ENCODE measurements at regions not wholly inside any gene's neighbourhood (a gene's known extent, or its start where the extent isn't known, plus 50 kb on each side); places are given as distances from the start of the nearest gene placed in this dataset.

DNA sequence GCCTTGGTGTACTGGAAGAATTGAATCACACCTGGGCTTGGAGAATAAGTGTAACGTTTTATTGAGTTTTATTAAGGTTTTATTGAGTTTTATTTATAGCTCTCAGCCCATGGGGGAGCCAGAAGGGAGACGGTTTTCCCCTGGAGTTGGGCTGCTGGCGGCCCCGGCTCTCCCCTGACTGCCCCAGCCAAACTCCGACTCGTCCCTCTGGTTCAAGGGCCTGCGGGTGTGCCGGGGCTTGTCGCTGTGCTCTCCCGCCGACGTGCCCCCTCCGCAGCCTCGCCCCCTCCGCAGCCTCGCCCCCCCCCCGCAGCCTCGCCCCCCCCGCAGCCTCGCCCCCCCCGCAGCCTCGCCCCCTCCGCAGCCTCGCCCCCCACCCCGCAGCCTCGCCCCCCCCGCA lies 326.1 kb upstream of the RTL1 start:
- DNase-seq (ENCODE audit: low spot score) = no peak

DNA sequence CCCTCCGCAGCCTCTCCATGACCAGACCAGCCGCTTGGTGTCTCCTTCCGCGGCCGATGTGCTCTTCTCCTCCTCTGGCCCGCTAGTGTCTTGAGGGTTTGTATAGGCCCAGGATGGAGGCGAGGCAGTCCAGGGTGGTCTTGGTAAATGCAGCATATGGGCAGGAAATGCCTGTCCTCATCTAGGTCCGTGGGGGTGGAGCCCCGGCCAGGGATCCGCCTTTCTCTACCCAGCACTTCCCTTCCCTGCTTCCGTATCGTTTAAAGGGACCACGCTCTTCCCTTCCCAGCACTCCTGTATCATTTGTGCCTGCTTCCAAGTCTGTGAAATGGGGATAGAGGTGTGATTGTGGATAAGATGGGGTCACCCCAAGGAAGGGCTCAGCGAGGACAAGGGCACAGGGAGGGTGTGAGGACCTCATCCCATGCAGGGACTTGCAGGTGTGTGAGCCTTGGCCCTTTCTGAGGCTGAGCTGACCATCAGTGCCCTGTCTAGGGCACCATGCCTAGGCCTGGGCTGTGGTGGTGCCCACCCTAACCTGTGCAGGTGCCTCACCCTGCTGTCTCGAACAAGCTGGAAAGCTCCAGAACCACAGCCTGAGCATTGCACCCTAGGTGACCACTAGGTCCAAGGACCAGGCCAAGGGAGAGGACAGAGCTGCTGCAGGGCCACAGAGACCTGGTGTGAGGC lies 326.8 kb upstream of the RTL1 start:
- no peak for DNase-seq (ENCODE audit: low spot score)

DNA sequence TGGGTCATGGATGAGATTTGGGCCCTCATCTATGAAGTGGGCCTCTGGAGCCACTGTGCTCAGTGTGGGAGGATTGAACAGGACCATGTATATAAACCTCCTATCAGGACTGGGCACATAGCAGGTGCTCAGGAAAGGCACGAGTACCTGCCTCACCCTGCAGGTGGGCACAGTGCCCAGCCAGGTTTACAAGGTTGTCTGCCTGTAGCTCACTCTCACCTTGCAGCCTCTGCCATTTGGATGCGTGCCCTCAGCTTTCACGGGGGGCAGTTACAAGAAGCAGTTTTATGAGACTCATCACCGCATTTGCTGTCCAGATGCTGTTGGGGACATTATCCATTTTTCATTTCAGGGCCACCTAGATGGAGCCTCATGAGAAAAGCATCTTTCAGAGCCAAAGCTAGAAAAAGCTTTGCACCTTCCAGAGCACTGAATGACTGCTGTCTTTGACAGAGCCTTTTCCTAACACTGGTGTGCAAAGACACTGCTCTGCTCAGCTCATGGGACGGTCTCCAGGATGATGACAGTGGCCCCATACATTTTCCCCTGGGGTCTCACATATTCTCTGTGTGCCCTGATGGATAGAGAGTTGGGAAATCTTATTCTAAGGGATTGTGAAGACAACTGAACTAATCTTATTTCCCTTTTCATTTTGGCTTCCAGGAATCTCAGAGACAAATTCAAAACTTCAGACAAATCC lies 327.5 kb upstream of the RTL1 start:
- no peak for DNase-seq (ENCODE audit: low spot score)

DNA sequence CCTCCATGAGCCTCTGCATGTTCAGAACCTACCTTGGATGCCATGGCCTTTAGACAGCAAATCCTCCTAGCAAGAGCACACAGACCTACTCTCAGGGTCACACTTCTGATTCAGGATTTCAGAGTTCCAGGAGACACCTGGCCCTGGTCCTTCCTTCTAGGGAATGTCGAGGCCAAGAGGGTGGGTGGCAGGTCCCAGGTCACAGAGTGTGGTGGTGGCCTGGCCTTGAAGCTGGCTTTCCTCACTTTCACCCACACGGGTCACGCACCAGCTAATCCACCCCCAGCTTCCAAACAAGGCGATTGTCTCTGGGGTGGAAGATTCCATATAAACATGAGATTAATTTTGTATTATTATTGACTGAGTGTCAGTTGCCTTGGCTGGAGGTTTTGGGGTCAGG lies 328.3 kb upstream of the RTL1 start:
- DNase-seq (ENCODE audit: low spot score) = no peak

DNA sequence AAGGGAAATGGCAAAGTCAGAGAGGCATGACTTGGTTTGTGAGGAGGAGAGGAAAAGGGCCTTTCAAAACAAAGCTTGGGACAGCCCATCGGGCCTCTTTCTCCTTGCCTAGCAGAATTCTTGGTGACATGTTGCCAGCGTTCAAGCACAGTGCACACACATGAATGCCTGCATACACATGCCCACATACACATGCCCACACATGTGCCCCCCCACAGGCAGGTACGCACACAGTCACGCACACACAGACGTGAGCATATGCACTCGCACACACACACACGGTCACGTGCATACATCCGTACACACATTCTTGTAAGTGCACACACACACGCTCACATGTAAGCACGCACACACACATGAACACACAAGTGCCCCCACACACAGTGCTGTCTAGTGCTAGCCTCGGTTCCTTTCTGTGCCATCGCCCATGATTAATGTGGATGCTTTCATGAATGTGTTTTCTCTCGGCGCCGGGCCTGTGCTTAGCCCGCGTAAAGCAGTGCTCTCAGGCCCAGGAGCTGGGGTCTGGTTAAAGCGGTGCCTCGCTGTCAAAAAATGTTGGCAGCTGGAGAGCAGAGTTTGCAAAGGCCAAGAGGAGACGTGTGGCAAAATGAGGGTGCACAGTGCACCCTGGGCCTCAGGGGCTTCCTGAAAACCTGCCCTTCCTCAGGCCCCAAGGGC lies 328.8 kb upstream of the DIO3 start:
- no peak for DNase-seq (ENCODE audit: low spot score)

DNA sequence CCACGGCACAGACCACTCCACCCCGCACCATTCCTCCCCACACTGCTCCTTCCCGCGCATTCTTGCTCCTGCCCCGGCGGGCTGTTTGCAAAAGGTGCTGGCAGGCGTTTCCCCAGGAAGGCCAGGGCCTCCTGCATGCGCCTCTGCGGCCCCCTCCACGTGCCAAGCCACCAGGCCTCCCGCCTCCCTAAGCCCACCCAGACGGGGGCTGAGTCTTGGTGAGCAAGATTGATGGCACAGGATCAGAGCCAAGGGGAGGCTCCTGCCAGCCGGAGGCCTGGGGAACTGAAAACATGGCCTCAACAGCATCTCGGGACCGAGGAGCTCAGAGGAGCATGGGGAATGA lies 328.3 kb upstream of the DIO3 start:
- no peak for DNase-seq (ENCODE audit: low spot score)

DNA sequence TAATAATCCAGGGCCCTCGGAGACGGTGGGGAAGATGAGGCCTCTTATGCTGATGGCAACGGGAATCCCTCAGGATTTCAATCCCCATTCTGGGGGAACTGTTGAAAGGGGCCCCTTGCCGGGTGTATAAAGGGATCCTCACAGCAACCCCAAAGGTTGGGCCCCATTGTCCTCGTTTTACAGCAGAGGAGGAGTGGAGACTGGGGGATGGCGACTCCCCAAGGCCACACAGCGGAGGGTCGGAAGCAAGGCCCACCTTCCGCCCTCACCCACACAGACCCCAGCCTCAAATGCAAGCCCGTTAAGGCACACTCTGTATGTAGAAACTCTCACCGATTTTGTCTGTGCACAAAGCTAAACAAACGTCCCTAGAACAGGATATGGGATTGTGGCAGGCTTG lies 327.9 kb upstream of the DIO3 start:
- no peak for DNase-seq (ENCODE audit: low spot score)

DNA sequence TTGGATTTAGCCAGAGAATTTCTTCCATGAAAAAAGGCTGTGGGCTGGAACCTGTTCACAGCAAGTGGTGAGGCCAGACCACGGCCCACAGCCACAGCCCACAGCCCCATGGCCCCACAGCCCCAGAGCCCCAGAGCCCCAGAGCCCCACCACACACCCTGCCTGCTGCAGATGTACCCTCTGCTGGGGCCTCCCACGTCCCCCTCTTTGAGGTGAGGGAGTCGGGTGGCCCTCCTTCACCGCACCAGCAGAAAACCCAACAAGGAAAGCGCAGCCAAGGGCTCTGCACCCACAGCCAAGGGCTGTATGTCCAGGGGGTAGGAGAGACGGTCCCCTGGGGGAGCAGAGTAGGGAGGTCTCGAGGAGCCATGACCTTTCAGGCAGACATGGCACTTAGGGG lies 327.5 kb upstream of the DIO3 start:
- no peak for DNase-seq (ENCODE audit: low spot score)

DNA sequence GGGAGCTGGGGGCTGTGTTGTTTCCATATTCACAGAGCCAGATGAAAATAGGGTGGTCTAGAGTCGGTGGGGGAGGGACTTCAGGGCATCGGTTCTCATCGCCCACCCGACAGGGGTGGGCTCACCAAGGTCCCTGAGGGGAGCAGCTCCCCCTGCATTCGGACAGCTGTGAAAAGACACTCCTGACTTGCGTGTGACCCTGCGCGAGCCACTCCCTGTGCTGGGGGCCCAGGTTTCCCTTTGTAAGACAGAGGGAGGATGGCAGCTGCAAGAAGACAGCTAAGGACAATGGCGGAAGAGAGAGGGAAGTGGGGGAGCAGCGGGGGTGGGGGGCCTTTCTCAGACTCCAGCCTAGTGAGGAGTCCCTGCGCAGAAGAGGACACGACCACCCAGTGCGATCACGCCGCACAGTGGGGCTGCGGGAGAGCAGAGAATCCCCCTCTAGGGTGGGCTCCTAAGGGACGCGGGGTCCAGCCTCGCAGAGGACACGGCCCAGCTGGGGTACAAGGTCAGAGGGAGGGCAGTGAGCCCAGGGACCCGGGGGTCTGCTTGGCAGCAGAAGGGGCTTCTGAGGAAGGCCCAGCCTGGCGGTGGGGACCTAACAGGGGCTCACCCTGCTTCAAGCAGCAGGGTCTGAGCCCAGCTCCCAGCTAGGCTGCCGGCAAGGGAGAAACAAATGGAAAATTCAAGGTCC lies 326.9 kb upstream of the DIO3 start:
- DNase-seq (ENCODE audit: low spot score) = no peak

DNA sequence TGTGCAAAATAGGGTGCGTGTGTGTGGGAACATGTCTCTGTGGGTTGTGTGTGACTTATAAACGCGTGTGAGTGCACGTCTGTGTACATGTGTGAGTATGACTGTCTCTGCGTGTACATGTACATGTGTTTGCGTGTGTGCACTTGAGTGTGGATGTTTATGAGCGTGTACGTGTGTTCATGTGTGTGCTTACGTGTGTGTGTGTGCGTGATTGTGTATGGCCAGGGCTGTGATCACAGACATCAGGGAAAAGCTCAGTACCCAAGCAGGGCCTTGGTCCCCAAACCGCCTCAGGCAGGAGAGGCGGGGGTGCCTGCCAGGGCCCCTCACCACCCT lies 326.3 kb upstream of the DIO3 start:
- DNase-seq (ENCODE audit: low spot score) = no peak

DNA sequence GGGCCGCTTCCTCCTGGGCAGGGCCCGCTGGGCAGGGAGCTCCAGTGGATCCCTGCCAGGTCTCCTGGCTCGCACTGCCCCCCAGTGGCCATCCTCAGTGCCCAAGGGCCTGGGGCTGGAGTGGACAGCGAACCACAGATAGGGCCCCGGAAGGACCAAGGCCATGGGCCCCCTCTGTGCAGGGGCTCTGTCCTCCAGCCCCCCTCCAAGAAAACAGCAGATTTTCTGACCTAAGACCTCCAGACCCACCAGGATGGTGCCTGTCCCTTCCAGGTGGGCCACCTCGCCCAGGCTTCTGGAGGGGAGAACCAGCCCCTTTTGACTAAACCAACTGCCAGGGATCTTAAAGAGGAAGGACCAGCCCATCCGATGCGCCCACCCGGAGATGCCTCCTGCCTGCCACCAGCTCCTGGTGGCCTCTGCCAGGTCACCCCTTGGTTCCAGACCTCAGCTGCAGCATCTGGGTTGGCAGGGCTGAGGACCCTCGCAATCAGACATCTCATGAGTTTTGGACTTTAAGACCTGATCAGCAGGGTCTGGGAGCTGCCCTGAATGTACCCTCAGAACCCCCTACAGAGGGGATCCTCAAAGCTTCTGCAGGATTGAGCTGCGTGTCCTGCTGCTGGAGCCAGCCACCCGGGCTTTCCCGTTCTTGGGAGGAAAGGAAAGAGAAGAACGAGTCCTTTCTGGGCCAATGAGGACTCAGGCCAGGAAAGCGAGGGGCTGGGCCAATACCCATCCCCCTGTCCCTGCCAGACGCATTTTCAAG lies 325.8 kb upstream of the DIO3 start:
- peak; percentile 48 for DNase-seq (ENCODE audit: low spot score)

DNA sequence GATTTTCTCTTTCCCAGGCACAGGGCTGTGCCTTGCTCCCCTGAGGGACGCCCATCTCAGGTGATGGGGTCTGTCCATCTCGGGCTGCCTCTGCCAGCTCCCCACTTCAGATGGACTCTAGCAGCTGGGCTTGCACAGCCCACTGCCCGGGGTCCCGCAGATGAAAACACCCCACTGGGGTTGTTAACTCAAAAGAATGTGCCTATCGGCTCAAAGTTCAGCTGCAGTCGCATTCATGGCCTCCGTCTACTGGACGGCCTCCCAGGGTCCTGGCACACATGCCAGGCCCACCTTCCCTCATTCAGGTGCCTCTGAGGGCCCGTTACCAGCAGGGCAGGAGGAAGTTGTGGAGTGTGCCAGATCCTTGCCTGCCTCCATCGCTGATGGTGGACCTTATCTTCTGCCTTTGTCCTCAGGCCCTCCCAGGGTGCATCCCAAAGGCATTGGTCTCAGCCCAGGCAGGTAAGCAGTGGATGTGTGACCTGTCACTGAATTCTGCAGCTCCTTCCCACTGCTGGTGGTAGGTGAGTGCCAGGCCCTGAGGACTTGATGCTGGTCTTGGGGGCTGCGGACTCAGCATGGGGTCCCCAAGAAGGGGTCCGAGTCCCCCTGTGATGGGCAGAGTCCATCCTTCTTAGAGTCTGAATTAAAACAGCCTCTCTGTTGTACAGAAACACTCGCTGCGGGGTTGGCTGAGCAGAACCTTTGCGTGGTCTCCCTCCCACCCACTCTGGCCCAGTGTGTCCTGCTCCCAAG lies 324.6 kb upstream of the DIO3 start:
- DNase-seq (ENCODE audit: low spot score) = no peak

DNA sequence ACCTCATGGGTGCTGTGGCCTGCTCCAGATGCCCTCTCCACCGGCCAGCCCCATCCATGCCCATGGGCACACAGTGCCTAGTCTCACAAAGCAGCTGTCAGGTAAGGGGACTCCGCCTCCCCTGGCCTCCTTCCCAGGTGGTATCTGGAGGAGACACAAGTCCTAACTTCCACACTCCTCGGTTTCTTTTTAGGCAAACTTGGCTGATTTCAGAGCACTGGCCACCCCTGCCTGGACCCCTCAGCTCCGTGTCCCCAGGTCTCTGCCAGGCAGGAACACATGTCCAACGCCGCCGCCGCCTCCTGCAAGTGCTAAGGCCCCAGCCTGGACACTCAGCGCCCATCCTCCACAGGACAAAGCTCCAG lies 324.1 kb upstream of the DIO3 start:
- no peak for DNase-seq (ENCODE audit: low spot score)

DNA sequence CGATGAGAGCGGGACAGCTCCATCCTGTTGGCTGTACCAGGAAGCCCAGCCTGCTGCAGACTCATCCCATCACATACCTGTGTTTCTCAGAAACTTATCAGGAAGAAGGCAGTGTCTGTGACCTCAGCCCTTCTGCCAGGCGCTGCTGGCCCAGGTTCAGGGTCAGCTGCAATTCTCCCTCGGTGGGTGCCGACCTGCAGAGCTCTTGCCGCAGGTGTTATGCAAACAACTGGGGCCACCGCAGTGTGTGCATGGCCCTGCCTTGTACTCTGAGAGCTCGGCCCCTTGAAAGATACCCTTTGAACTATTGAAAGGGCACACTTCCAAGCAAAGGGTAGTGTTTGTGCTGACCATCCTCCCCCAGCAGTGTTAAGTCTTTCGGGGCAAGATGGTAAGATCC lies 322.2 kb upstream of the DIO3 start:
- DNase-seq (ENCODE audit: low spot score) = no peak

DNA sequence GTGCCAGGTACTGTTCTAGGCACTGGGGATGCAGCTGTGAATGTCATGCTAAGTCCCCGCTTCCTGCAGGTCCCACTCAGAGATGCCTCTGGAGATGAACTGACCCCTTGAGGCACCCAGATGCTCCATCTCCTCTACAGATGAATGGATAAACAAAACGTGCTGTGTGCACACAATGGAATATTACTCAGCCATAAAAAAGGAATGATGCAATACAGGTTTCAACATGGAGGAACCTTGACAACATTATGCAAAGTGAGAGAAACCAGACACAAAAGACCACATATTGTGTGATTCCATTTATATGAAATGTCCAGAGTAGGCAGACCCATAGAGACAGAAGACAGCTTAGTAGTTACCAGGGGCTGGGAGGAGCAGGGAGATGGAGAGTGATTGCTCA lies 320.1 kb upstream of the DIO3 start:
- no peak for DNase-seq (ENCODE audit: low spot score)

DNA sequence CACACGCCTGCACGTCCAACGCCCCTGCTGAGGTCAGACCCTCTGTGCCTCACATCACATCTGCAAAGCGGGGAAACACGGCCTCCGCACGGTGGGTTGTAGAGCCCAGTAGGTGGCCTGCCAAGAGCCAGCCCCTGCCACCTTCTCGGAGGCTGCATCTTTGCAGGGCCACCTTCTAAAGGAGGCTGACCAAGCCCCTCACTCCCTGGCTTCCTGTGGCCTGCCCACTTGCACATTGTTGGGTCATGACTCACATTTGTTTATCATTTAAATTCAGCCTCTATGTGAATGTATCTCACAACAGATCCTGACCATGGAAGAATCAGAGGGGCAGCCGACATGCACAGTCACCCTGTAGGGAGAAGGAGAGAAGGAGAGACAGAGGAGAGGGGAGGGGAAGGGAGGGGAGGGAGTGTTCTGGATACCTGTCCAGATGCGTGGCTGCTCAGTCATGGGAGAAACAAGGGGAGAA lies 319.5 kb upstream of the DIO3 start:
- DNase-seq (ENCODE audit: low spot score) = peak; percentile 39

DNA sequence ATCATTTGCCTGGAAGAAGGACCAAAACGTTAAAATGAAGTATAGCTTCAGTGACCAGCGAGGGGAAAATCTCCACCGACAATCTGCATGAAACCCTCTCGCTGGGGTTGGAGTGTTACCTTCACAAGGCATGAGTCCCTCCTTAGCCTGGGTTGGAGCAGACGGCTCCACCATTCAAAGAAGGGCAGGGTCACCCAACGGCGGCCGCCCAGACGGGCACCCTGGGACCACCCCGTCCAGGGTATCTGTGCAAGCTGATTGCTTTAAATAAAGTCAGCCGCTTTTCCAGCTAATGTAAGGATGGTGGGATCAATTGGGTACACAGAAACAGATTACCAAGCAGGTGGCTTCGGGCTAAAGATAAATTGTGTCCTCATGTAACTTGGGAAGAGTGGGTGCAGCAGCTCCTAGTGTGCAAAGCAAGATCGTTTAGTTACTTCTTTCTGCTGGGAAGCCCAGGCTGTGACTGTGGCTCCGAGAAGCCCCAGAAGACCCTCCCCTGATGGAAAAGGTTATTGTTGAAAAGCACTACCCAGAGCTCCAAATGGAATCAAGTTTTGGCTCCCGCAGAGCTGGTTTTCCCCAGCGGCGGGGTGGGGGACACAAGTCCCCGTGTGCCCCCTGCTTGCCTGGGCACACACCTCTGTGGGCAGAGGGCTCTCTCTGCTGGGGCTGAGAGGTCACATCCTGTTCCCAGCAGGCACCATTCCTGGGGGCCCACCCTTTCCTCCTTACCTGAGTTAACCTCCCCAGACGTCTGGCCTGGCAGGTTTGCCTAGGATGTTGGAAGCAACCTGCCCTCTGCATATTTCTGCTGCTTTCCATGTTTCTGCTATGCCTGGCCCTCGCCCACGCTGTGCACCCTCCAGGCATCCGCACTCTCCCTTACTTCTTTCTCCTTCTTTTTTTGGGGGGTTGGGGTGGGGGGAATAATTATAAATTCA lies 318.6 kb upstream of the DIO3 start:
- DNase-seq (ENCODE audit: low spot score) = no peak

DNA sequence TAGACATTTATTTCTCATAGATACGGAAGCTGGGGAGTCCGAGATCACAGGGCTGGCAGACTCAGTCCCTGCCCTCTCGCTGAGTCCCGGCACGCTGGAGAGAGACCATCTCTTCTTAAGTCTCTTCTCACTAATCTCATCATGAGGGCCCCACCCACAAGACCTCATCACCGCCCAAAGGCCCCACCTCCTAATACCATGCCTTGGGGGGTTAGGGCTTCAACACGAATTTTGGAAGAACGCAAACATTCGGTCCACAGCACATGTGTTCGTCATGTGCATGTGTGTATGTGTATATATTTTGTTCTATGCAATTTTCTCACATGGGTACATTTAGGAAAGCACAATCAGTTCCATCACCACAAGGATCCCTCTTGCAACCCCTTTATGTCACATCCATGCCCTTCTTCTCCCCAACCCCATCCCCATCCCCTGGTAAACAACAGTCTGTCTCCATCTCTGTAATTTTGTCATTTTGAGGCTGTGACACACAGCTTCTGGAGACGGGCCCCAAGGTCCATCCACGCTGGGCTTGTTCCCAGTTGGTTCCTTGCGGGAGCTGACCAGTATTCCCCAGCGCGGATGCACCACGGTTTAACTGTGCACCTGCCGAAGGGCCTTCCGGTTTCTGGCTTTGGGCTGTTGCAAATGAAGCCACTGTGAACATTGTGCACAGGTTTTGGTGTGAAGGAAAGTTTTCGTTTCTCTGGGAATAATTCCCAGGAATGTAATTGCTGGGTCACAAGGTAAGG lies 317.5 kb upstream of the DIO3 start:
- no peak for DNase-seq (ENCODE audit: low spot score)

All from H4 (cell line).